ENCODE measurements at regions not wholly inside any gene's neighbourhood (a gene's known extent, or its start where the extent isn't known, plus 50 kb on each side); places are given as distances from the start of the nearest gene placed in this dataset.

- TF ChIP-seq CTCF (IDR thresholded peaks at IDR 0.05) (no peak), POLR2A (IDR thresholded peaks at IDR 0.05) (no peak)
These were observed 197.7 kb upstream of the MGAT5 start for GRCh38 chr2:134056173-134056572.
